GM21390 (cell line): ENCODE measurements at regions not wholly inside any gene's neighbourhood (a gene's known extent, or its start where the extent isn't known, plus 50 kb on each side); places are given as distances from the start of the nearest gene placed in this dataset.
"Not testable (repeated sequence)": the region's sequence is repeated elsewhere in the genome, so short reads cannot be mapped to it uniquely, and the experiment has no call there.

ENCODE experiments used
- ATAC-seq: cut with Tn5 transposase; IDR thresholded peaks from one replicate; pipeline ENCODE4 v1.9.1; 2021; ENCODE audit not compliant: unreplicated experiment

DNA sequence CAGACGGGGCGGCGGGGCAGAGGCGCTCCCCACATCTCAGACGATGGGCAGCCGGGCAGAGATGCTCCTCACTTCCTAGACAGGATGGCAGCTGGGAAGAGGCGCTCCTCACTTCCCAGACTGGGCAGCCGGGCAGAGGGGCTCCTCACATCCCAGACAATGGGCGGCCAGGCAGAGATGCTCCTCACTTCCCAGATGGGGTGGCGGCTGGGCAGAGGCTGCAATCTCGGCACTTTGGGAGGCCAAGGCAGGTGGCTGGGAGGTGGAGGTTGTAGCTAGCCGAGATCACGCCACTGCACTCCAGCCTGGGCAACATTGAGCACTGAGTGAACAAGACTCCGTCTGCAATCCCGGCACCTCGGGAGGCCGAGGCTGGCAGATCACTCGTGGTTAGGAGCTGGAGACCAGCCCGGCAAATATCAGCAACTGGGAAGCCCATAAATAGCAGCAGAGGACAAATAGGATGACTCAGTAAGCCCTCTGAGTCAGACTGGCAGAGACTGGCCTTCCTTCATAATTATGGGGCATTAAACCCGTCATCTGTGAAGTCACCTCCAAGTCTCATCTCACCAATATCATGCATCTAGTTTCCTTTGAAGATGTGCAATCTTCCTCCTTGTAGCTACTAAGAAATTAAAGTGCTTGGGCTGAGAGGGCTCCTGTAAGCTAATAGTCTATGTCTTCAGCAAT, 337.3 kb downstream of the GOLGA6L6 start:
- ATAC-seq, result not testable (repeated sequence)

DNA sequence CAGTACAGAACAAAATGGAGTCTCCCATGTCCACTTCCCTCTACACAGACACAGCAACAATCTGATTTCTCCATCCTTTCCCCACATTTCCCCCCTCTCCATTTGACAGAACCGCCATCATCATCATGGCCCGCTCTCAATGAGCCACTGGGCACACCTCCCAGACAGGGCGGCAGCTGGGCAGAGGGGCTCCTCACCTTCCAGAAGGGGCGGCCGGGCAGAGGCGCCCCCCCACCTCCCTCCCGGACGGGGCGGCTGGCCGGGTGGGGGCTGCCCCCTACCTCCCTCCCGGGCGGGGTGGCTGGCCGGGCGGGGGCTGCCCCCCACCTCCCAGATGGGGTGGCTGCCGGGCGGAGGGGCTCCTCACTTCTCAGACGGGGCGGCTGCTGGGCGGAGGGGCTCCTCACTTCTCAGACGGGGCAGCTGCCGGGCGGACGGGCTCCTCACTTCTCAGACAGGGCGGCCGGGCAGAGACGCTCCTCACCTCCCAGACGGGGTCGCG, 337.9 kb downstream of the GOLGA6L6 start:
- not testable (repeated sequence) for ATAC-seq

GRCh38 chr15:20194591-20195198, 346.9 kb downstream of the GOLGA6L6 start:
- not testable (repeated sequence) for ATAC-seq

- ATAC-seq, result peak; percentile 87
Observed at GRCh38 chr15:20192982-20193929, 348.3 kb downstream of the GOLGA6L6 start.

GRCh38 chr15:20191508-20192125, 350.0 kb downstream of the GOLGA6L6 start:
- ATAC-seq, result not testable (repeated sequence)

GRCh38 chr15:20188611-20189010, 353.0 kb downstream of the GOLGA6L6 start:
- not testable (repeated sequence) for ATAC-seq

GRCh38 chr15:20187370-20188355, 353.9 kb downstream of the GOLGA6L6 start:
- not testable (repeated sequence) for ATAC-seq

DNA sequence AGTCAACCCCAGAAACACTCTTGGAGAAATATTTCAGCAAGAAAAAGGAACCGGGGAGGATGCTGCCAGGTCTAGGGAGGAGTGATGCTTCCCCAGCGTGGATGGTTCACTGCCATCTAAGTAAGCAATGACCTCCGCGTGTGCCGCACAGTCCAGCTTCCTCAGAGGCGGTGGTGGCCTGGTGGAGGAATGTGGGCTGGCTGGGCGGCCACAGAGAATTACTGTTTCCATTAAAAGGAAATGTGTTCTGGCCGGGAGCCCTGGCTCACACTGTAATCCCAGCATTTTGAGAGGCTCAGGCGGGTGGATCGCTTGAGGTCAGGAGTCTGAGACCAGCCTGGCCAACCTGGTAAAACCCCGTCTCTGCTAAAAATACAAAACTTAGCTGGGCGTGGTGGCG, 356.7 kb downstream of the GOLGA6L6 start:
- ATAC-seq, result not testable (repeated sequence)

DNA sequence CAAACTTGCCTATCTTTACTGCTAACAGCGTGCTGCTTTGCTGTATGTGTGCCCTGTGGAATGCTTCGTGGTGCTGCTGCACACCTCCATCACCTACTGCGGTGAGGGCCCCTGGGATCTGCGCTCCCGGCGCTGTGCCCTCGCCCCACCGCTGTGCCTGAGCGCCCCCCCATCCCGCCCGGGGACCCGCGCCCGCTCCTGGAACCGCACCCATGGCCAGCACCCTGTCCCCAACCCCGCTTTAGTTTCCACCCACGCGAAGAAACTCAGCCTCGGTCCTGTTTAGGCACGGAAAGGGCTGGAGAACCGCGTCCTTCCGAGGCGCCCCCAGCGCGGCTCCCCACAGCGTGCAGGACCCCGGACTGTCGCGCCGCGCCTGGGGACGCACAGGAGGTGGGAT, 373.4 kb downstream of the GOLGA6L6 start:
- not testable (repeated sequence) for ATAC-seq

- ATAC-seq, result not testable (repeated sequence)
Observed at GRCh38 chr15:20153528-20153927, 388.1 kb downstream of the GOLGA6L6 start.

DNA sequence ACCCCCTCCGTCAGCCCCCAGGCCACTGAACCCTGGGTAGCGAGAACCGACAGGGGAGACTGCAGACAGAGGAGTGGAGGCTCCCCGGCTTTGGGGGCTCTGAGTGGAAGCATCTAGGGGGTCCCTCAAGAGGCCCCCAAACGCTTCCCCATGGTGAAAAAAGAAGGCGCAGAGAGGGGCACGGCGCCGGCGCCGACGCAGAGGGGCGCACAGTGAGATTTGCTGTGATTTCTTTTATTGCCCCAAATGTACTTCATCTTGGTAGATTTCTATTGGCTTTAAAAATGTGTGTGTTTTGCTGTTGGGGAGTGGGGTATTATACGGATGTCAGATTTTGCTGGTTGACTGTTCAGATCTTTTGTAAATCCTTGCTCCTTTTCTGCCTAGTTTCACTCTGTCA, 392.9 kb downstream of the GOLGA6L6 start:
- ATAC-seq, result not testable (repeated sequence)

- ATAC-seq, result not testable (repeated sequence)
Observed at GRCh38 chr15:20148008-20148407, 393.6 kb downstream of the GOLGA6L6 start.

- ATAC-seq, result not testable (repeated sequence)
Observed at GRCh38 chr15:20144333-20145036, 397.1 kb downstream of the GOLGA6L6 start.

DNA sequence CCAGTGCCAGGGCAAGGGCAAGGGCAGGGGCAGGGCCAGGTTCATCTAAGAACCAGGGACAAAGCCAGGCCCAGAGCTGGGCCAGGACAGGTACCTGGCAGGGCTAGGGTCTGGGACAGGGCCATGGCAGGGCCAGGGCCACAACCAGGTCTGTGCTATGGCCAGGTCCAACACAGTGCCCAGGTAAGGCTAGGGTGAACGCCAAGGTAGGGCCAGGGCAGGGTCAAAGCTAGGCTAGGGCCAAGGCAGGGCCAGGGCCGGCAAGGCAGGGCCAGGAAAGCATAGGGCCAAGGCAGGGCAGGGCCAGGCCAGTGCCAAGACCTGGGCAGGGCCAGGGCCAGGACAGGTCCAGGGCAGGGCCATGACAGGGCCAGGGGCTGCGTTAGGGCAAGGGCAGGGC, 398.7 kb downstream of the GOLGA6L6 start:
- ATAC-seq, result not testable (repeated sequence)

DNA sequence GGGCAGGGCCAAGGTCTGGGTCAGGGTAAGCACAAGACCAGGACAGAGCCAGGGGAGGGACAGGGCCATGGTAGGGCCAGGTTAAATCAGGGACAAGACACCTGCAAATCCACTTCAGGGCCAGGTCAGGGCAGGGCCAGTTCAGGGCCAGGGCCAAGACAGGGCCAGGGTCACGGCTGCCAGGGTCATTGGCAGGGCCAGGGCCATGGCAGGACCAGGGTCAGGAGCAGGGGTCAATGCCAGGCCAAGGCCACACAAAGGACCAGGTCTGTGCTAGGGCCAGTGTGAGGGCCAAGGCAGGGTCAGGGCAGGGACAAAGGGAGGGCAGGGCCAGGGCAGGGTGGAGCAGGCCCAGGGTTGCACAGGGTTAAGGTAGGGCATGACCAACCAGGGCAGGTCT, 399.2 kb downstream of the GOLGA6L6 start:
- not testable (repeated sequence) for ATAC-seq

GRCh38 chr15:20124668-20125067, 416.9 kb downstream of the GOLGA6L6 start:
- not testable (repeated sequence) for ATAC-seq

DNA sequence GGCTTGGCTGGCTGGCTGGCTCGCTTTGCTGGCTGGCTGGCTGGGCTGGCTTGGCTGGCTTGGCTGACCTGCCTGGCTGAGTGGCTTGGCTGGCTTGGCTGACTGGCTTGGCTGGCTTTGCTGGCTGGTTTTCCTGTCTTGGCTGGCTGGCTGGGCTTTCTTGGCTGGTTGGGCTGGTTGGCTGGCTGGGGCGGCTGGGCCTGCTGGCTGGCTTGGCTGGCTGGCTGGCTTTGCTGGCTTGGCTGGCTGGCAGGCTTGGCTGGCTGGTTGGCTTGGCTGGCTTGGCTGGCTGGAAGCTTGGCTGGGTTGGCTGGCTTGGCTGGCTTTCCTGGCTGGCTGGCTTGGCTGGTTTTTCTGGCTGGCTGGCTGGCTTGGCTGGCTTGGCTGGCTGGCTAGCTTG, 435.6 kb downstream of the GOLGA6L6 start:
- ATAC-seq, result no peak

- ATAC-seq, result not testable (repeated sequence)
Observed at GRCh38 chr15:20105011-20105990, 436.3 kb downstream of the GOLGA6L6 start.
